ENCODE measurements at regions not wholly inside any gene's neighbourhood (a gene's known extent, or its start where the extent isn't known, plus 50 kb on each side); places are given as distances from the start of the nearest gene placed in this dataset.

DNA sequence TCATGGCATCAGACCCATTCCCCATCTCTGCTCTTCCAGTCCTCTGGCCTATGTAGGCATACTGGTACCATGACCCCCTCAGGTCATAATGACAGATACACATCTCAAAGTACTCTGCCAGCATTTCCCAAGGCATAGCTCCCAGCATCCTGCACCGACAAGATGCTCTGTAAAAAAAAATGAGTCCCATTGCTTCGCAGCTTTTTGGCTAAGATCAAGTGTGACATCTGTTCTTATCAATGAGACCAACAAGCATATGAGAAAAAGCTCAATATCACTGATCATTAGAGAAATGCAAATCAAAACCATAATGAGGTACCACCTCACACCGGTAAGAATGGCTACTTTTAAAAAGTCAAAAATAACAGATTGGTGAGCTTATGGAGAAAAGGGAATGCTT lies 463.9 kb upstream of the PROK2 start:
- no peak overlapping the region for H3K27ac ChIP-seq (ENCODE audit: low read length)
- H3K9ac ChIP-seq (ENCODE audit: low read length), result no peak overlapping the region
- H3K79me2 ChIP-seq (ENCODE audit: low read length), result no peaks in the 10 kb centered on the region
- no peaks in the 10 kb centered on the region for H3K36me3 ChIP-seq (ENCODE audit: insufficient read depth, low read length)
- peaks cover 11% of the 10 kb centered on the region for H3K4me1 ChIP-seq (ENCODE audit: low read length)
- H2AFZ ChIP-seq (ENCODE audit: low read length), result no peak overlapping the region
- no peaks in the 10 kb centered on the region for H3K27me3 ChIP-seq (ENCODE audit: low read length)
- no peaks in the 10 kb centered on the region for H3K9me2 ChIP-seq (replicated peaks; ENCODE audit: insufficient read depth, low read length)
- no peak for DNase-seq
- no peaks in the 10 kb centered on the region for H4K20me1 ChIP-seq (ENCODE audit: insufficient read depth, low read depth, low read length)
- no peak overlapping the region for H3K4me3 ChIP-seq (ENCODE audit: low read length)
- H3K4me2 ChIP-seq (ENCODE audit: low read depth, low read length, poor library complexity, severe bottlenecking), result no peak overlapping the region
- H3K9me3 ChIP-seq (ENCODE audit: low read length), result no peaks in the 10 kb centered on the region

GRCh38 chr3:72248389-72248761 lies 463.4 kb upstream of the PROK2 start:
- Histone ChIP-seq H3K4me3 (ENCODE audit: low read length) (no peak overlapping the region), H3K27me3 (ENCODE audit: low read length) (no peaks in the 10 kb centered on the region)

DNA sequence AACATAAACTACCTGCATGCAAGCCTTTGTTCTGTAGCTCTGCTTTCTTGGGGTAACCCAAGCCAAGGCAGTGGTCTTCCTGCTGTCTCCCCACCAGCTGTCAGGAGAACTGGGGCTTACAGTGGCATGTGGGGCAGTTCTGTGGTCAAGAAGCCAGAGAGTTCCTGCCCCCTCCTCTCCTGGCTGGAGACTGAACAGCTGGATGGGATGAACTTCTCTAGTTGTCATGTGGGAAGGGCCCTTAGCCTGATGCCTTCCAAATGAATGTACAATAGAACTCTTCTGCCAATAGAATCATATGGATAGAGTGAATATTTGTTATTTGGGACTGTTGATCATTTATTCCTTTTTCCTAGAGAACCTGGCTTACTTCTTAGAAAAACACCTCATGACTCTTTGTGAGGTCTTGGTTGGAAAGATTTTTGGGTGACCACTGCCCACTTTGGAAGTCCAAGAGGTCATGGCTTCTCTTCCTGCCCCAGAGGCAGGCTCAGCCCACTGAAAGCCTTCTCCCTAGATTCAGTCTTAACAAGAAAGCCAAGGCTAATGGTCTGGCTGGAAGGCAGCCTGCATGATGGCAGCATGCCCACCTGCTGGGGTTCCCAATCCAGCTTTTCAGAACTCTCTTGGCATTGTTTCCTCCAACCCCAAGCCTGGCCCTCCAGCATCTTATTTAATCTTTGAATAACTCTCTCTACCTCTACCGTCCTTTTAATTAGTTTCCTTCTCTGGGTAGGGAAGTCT lies 462.9 kb upstream of the PROK2 start:
- no peaks in the 10 kb centered on the region for H3K79me2 ChIP-seq (ENCODE audit: low read length)
- H3K9me2 ChIP-seq (replicated peaks; ENCODE audit: insufficient read depth, low read length), result no peaks in the 10 kb centered on the region
- no peak overlapping the region for H3K4me2 ChIP-seq (ENCODE audit: low read depth, low read length, poor library complexity, severe bottlenecking)
- H3K9me3 ChIP-seq (ENCODE audit: low read length), result no peaks in the 10 kb centered on the region
- no peak overlapping the region for H3K4me3 ChIP-seq (ENCODE audit: low read length)
- no peak overlapping the region for H3K9ac ChIP-seq (ENCODE audit: low read length)
- no peaks in the 10 kb centered on the region for H3K36me3 ChIP-seq (ENCODE audit: insufficient read depth, low read length)
- no peak overlapping the region for H3K27ac ChIP-seq (ENCODE audit: low read length)
- no peaks in the 10 kb centered on the region for H4K20me1 ChIP-seq (ENCODE audit: insufficient read depth, low read depth, low read length)
- no peak overlapping the region for H2AFZ ChIP-seq (ENCODE audit: low read length)
- H3K4me1 ChIP-seq (ENCODE audit: low read length), result peaks cover 11% of the 10 kb centered on the region
- H3K27me3 ChIP-seq (ENCODE audit: low read length), result no peaks in the 10 kb centered on the region
- DNase-seq, result no peak

More at GRCh38 chr3:72248389-72248761, 463.4 kb upstream of the PROK2 start:
- H3K9ac ChIP-seq (ENCODE audit: low read length), result no peak overlapping the region
- no peak overlapping the region for H3K27ac ChIP-seq (ENCODE audit: low read length)
- H3K9me2 ChIP-seq (replicated peaks; ENCODE audit: insufficient read depth, low read length), result no peaks in the 10 kb centered on the region
- no peaks in the 10 kb centered on the region for H3K36me3 ChIP-seq (ENCODE audit: insufficient read depth, low read length)
- no peak for DNase-seq
- no peak overlapping the region for H3K4me2 ChIP-seq (ENCODE audit: low read depth, low read length, poor library complexity, severe bottlenecking)
- H3K79me2 ChIP-seq (ENCODE audit: low read length), result no peaks in the 10 kb centered on the region
- no peaks in the 10 kb centered on the region for H3K9me3 ChIP-seq (ENCODE audit: low read length)
- no peaks in the 10 kb centered on the region for H4K20me1 ChIP-seq (ENCODE audit: insufficient read depth, low read depth, low read length)
- H2AFZ ChIP-seq (ENCODE audit: low read length), result no peak overlapping the region
- H3K4me1 ChIP-seq (ENCODE audit: low read length), result peaks cover 11% of the 10 kb centered on the region

- no peak overlapping the region for H3K27ac ChIP-seq (ENCODE audit: low read length)
- H2AFZ ChIP-seq (ENCODE audit: low read length), result no peak overlapping the region
Observed at GRCh38 chr3:72247126-72247525, 462.2 kb upstream of the PROK2 start.

DNA sequence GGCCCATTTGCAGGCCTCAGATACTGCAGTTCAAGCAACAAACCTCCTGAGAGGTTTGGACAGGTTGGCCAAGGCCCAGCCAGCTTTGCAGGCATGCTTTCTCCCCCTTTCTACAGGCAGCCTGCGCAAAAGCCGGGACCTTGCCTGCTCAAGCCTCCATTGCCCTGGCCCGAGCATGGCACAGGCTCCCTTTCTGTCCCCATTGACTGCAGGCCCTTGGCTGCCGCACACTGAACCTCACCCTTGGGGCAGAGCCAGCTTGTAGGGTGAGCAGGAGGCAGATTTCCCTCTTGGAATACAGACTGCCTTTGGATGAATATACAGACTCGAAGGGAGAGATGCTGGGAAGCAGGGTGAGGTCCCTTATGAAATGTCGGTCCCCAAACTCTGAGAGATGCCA lies 461.7 kb upstream of the PROK2 start:
- H3K4me1 ChIP-seq (ENCODE audit: low read length), result peaks cover 11% of the 10 kb centered on the region
- no peak for DNase-seq
- no peak overlapping the region for H3K9ac ChIP-seq (ENCODE audit: low read length)

More at GRCh38 chr3:72247126-72247525, 462.2 kb upstream of the PROK2 start:
- Histone ChIP-seq H3K4me3 (ENCODE audit: low read length) (no peak overlapping the region), H4K20me1 (ENCODE audit: insufficient read depth, low read depth, low read length) (no peaks in the 10 kb centered on the region), H3K9me3 (ENCODE audit: low read length) (no peaks in the 10 kb centered on the region), H3K4me2 (ENCODE audit: low read depth, low read length, poor library complexity, severe bottlenecking) (no peak overlapping the region), H3K9ac (ENCODE audit: low read length) (no peak overlapping the region), H3K9me2 (replicated peaks; ENCODE audit: insufficient read depth, low read length) (no peaks in the 10 kb centered on the region), H3K4me1 (ENCODE audit: low read length) (peaks cover 11% of the 10 kb centered on the region), H3K79me2 (ENCODE audit: low read length) (no peaks in the 10 kb centered on the region), H3K36me3 (ENCODE audit: insufficient read depth, low read length) (no peaks in the 10 kb centered on the region), H3K27me3 (ENCODE audit: low read length) (no peaks in the 10 kb centered on the region)
- DNase-seq, result no peak

DNA sequence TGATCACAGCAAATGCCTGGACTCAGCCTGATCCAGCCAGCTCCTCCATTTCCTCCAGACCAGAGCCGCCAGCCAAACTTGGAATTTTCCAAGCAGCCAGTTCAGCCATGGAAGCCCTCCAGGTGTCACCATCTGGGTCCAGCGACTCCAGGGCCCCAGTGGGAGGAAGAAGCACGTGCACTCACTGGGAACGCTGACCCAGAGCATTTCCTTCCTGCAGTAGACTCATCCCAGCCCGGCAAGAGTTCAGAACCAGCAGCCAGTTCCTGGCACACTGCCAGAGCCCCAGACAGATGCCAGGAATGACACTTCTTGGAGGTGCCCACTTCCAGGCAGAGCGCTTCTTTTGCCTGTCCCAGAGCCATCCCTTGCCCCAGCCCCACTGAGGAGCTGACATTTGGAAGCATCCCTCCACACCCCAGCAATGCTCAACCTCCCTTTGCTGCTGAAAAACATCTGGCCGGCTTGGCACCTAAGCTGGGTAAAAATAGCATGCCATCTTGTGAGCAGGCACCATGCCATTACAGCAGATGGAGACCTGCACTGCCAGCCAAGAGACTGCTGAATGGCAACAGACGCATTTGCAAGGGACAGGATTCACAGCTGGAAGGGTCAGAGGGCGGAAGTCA lies 460.3 kb upstream of the PROK2 start:
- Histone ChIP-seq H3K9ac (ENCODE audit: low read length) (no peak overlapping the region), H3K36me3 (ENCODE audit: insufficient read depth, low read length) (no peaks in the 10 kb centered on the region), H3K4me1 (ENCODE audit: low read length) (peaks cover 11% of the 10 kb centered on the region), H3K27me3 (ENCODE audit: low read length) (no peaks in the 10 kb centered on the region), H3K4me2 (ENCODE audit: low read depth, low read length, poor library complexity, severe bottlenecking) (no peak overlapping the region), H2AFZ (ENCODE audit: low read length) (no peak overlapping the region), H3K27ac (ENCODE audit: low read length) (no peak overlapping the region), H3K79me2 (ENCODE audit: low read length) (no peaks in the 10 kb centered on the region), H3K4me3 (ENCODE audit: low read length) (no peak overlapping the region), H3K9me2 (replicated peaks; ENCODE audit: insufficient read depth, low read length) (no peaks in the 10 kb centered on the region), H4K20me1 (ENCODE audit: insufficient read depth, low read depth, low read length) (no peaks in the 10 kb centered on the region), H3K9me3 (ENCODE audit: low read length) (no peaks in the 10 kb centered on the region)
- DNase-seq, result no peak

More for the DNA sequence above, 461.7 kb upstream of the PROK2 start:
- Histone ChIP-seq H4K20me1 (ENCODE audit: insufficient read depth, low read depth, low read length) (no peaks in the 10 kb centered on the region), H3K4me3 (ENCODE audit: low read length) (no peak overlapping the region), H3K9me3 (ENCODE audit: low read length) (no peaks in the 10 kb centered on the region), H3K27me3 (ENCODE audit: low read length) (no peaks in the 10 kb centered on the region), H3K79me2 (ENCODE audit: low read length) (no peaks in the 10 kb centered on the region), H3K27ac (ENCODE audit: low read length) (no peak overlapping the region), H3K4me2 (ENCODE audit: low read depth, low read length, poor library complexity, severe bottlenecking) (no peak overlapping the region), H2AFZ (ENCODE audit: low read length) (no peak overlapping the region), H3K9me2 (replicated peaks; ENCODE audit: insufficient read depth, low read length) (no peaks in the 10 kb centered on the region), H3K36me3 (ENCODE audit: insufficient read depth, low read length) (no peaks in the 10 kb centered on the region)

- Histone ChIP-seq H3K9ac (ENCODE audit: low read length) (no peak overlapping the region), H3K4me3 (ENCODE audit: low read length) (no peak overlapping the region), H3K4me2 (ENCODE audit: low read depth, low read length, poor library complexity, severe bottlenecking) (no peak overlapping the region), H3K27ac (ENCODE audit: low read length) (no peak overlapping the region), H3K4me1 (ENCODE audit: low read length) (peaks cover 11% of the 10 kb centered on the region), H3K79me2 (ENCODE audit: low read length) (no peaks in the 10 kb centered on the region), H4K20me1 (ENCODE audit: insufficient read depth, low read depth, low read length) (no peaks in the 10 kb centered on the region), H3K9me3 (ENCODE audit: low read length) (no peaks in the 10 kb centered on the region), H3K27me3 (ENCODE audit: low read length) (no peaks in the 10 kb centered on the region), H3K9me2 (replicated peaks; ENCODE audit: insufficient read depth, low read length) (no peaks in the 10 kb centered on the region), H2AFZ (ENCODE audit: low read length) (no peak overlapping the region), H3K36me3 (ENCODE audit: insufficient read depth, low read length) (no peaks in the 10 kb centered on the region)
- DNase-seq, result no peak
Observed at GRCh38 chr3:72244396-72244795, 459.4 kb upstream of the PROK2 start.

DNA sequence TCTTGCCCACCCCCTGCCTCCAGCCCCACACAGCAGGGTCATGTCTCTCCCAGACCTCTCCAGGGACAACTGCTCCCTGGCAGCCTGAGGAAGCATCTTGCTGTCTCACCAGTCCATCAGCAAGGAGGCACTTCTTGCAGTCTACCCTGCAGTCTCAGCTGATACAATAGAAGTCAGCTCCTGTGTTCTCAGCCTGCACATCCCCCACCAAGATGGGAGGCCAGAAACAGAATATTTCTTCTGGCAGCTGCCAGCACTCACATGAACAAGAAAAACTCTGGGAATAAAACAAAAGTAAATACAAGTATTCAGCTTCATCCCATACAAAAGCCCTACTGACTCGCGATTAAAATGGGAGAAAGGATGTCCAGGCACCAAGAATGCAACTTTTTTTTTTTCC lies 457.4 kb upstream of the PROK2 start:
- Histone ChIP-seq H3K4me3 (ENCODE audit: low read length) (no peak overlapping the region), H3K9ac (ENCODE audit: low read length) (no peak overlapping the region), H3K9me2 (replicated peaks; ENCODE audit: insufficient read depth, low read length) (no peaks in the 10 kb centered on the region), H3K27me3 (ENCODE audit: low read length) (no peaks in the 10 kb centered on the region), H3K36me3 (ENCODE audit: insufficient read depth, low read length) (no peaks in the 10 kb centered on the region), H3K4me2 (ENCODE audit: low read depth, low read length, poor library complexity, severe bottlenecking) (no peak overlapping the region), H3K79me2 (ENCODE audit: low read length) (no peaks in the 10 kb centered on the region), H3K27ac (ENCODE audit: low read length) (no peak overlapping the region), H3K9me3 (ENCODE audit: low read length) (no peaks in the 10 kb centered on the region), H4K20me1 (ENCODE audit: insufficient read depth, low read depth, low read length) (no peaks in the 10 kb centered on the region), H2AFZ (ENCODE audit: low read length) (no peak overlapping the region), H3K4me1 (ENCODE audit: low read length) (peaks cover 8% of the 10 kb centered on the region)
- no peak for DNase-seq
